ENCODE measurements at regions not wholly inside any gene's neighbourhood (a gene's known extent, or its start where the extent isn't known, plus 50 kb on each side); places are given as distances from the start of the nearest gene placed in this dataset.

- no peak for TF ChIP-seq CTCF (conservative IDR thresholded peaks at IDR 0.05; ENCODE audit: low read depth, low read length)
- TF ChIP-seq POLR2A (IDR thresholded peaks at IDR 0.05; ENCODE audit: low read depth, low read length): no peak
- TF ChIP-seq RAD21 (IDR thresholded peaks at IDR 0.05; ENCODE audit: low read length): no peak
- TF ChIP-seq SMC3 (IDR thresholded peaks at IDR 0.05; ENCODE audit: low read depth, low read length): no peak
- TF ChIP-seq MAZ (IDR thresholded peaks at IDR 0.05; ENCODE audit: borderline replicate concordance, low read depth, low read length): no peak
- TF ChIP-seq MXI1 (IDR thresholded peaks at IDR 0.05; ENCODE audit: borderline replicate concordance, low read depth, low read length): no peak
- TF ChIP-seq ELK1 (IDR thresholded peaks at IDR 0.05; ENCODE audit: borderline replicate concordance, low read depth, low read length): no peak
- TF ChIP-seq CHD1 (IDR thresholded peaks at IDR 0.05; ENCODE audit: low read depth, low read length): no peak
- TF ChIP-seq NFE2L2 (IDR thresholded peaks at IDR 0.05; ENCODE audit: low read depth, low read length): no peak
- no peak for TF ChIP-seq RCOR1 (IDR thresholded peaks at IDR 0.05; ENCODE audit: insufficient replicate concordance, low read length)
- no peak for TF ChIP-seq BHLHE40 (IDR thresholded peaks at IDR 0.05; ENCODE audit: low read depth, low read length)
- no peak for TF ChIP-seq CEBPB (IDR thresholded peaks at IDR 0.05; ENCODE audit: low read depth, low read length)
- no peak for TF ChIP-seq MAFK (IDR thresholded peaks at IDR 0.05; ENCODE audit: low read depth, low read length)
- no peak for TF ChIP-seq RFX5 (IDR thresholded peaks at IDR 0.05; ENCODE audit: low read depth, low read length)
Measured at GRCh38 chr14:88962356-88962755, 137.9 kb downstream of the TTC8 start.

All from IMR-90 (cell line).